ENCODE measurements at regions not wholly inside any gene's neighbourhood (a gene's known extent, or its start where the extent isn't known, plus 50 kb on each side); places are given as distances from the start of the nearest gene placed in this dataset.

DNA sequence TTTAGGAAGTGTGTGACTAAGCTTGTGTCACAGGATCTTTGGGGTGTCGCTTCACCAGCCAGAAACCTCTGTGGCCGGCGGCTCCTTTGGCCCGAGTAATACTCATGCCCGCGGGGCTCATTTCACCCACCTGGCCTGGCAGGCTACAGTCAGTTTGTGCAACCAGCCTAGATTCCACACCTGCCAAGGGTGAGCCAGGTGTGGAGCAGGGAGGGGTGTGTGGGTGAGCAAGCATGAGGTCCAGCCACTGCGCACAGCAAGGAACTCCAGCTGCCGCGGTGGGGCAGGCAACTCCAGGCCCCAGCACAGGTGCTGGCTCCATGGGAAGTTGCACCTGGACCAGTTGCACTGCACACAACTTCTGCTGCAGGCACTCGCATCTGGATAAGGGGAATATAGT lies 462.3 kb upstream of the LRFN5 start:
- TF ChIP-seq, protein P1, sequence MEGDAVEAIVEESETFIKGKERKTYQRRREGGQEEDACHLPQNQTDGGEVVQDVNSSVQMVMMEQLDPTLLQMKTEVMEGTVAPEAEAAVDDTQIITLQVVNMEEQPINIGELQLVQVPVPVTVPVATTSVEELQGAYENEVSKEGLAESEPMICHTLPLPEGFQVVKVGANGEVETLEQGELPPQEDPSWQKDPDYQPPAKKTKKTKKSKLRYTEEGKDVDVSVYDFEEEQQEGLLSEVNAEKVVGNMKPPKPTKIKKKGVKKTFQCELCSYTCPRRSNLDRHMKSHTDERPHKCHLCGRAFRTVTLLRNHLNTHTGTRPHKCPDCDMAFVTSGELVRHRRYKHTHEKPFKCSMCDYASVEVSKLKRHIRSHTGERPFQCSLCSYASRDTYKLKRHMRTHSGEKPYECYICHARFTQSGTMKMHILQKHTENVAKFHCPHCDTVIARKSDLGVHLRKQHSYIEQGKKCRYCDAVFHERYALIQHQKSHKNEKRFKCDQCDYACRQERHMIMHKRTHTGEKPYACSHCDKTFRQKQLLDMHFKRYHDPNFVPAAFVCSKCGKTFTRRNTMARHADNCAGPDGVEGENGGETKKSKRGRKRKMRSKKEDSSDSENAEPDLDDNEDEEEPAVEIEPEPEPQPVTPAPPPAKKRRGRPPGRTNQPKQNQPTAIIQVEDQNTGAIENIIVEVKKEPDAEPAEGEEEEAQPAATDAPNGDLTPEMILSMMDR (conservative IDR thresholded peaks at IDR 0.05 in 1 of 2, IDR thresholded peaks at IDR 0.05 in 1 of 2; ENCODE audit: low read depth in 1 of 2, low read length in 2 of 2): no peak
- no peak for TF ChIP-seq EZH2 (IDR thresholded peaks at IDR 0.05; ENCODE audit: low read length, missing control alignments)
- no peak for DNase-seq (ENCODE audit: low read depth in 2 of 2)

DNA sequence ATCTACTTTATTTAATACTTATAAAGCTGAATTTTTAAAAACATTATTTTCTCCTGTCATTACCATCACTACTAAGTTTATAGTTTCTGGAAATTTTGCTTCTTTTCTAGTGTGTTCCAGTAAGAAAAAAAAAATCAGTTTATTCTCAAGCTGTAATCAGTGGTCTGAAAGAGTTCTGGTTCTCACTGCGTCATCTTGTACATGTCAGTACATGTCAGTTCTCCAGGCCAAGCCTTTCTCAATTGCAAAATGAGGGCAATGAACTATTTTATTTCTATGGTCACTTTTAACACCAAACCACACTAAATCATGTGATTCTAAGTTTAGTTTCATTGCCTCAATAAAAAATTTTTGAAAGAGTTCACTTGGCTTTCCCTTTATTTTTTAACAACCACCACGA lies 468.9 kb upstream of the LRFN5 start:
- DNase-seq (ENCODE audit: low read depth in 2 of 2): no peak
- H3K4me1 ChIP-seq (ENCODE audit: control insufficient read depth, extremely low read depth, insufficient read depth, low read length): no peaks in the 10 kb centered on the region
- no peak overlapping the region for H3K27ac ChIP-seq (ENCODE audit: insufficient read depth, low read length)
- H2AFZ ChIP-seq (ENCODE audit: low read length): no peak overlapping the region
- H4K20me1 ChIP-seq (ENCODE audit: control insufficient read depth, extremely low read depth, insufficient read depth, low read length): no peaks in the 10 kb centered on the region
- no peak overlapping the region for H3K9ac ChIP-seq (ENCODE audit: insufficient read depth, low read length)
- no peaks in the 10 kb centered on the region for H3K27me3 ChIP-seq (ENCODE audit: control insufficient read depth, insufficient read depth, low read length)
- no peak overlapping the region for H3K4me3 ChIP-seq (replicated peaks in 1 of 4; ENCODE audit: control extremely low read depth in 1 of 4, insufficient read depth in 1 of 4, low read depth in 3 of 4, low read length in 4 of 4)
- no peaks in the 10 kb centered on the region for H3K9me3 ChIP-seq (ENCODE audit: control insufficient read depth, insufficient read depth, low read depth, low read length)
- H3K4me2 ChIP-seq (ENCODE audit: extremely low read depth, insufficient read depth, low read length): no peak overlapping the region
- no peak for TF ChIP-seq EZH2 (IDR thresholded peaks at IDR 0.05; ENCODE audit: low read length, missing control alignments)
- TF ChIP-seq, protein P1 (conservative IDR thresholded peaks at IDR 0.05 in 1 of 2, IDR thresholded peaks at IDR 0.05 in 1 of 2; ENCODE audit: low read depth in 1 of 2, low read length in 2 of 2): no peak
- H3K36me3 ChIP-seq (ENCODE audit: control insufficient read depth, insufficient read depth, low read length): no peaks in the 10 kb centered on the region
- no peaks in the 10 kb centered on the region for H3K79me2 ChIP-seq (ENCODE audit: control insufficient read depth, insufficient read depth, low read length)

More for the DNA sequence above, 462.3 kb upstream of the LRFN5 start:
- no peak overlapping the region for H3K9ac ChIP-seq (ENCODE audit: insufficient read depth, low read length)
- H4K20me1 ChIP-seq (ENCODE audit: control insufficient read depth, extremely low read depth, insufficient read depth, low read length): no peaks in the 10 kb centered on the region
- H3K79me2 ChIP-seq (ENCODE audit: control insufficient read depth, insufficient read depth, low read length): no peaks in the 10 kb centered on the region
- H3K4me3 ChIP-seq (replicated peaks in 1 of 4; ENCODE audit: control extremely low read depth in 1 of 4, insufficient read depth in 1 of 4, low read depth in 3 of 4, low read length in 4 of 4): no peak overlapping the region
- no peak overlapping the region for H3K4me2 ChIP-seq (ENCODE audit: extremely low read depth, insufficient read depth, low read length)
- H3K27me3 ChIP-seq (ENCODE audit: control insufficient read depth, insufficient read depth, low read length): no peaks in the 10 kb centered on the region
- H3K4me1 ChIP-seq (ENCODE audit: control insufficient read depth, extremely low read depth, insufficient read depth, low read length): no peaks in the 10 kb centered on the region
- no peaks in the 10 kb centered on the region for H3K36me3 ChIP-seq (ENCODE audit: control insufficient read depth, insufficient read depth, low read length)
- no peak overlapping the region for H2AFZ ChIP-seq (ENCODE audit: low read length)
- H3K27ac ChIP-seq (ENCODE audit: insufficient read depth, low read length): no peak overlapping the region
- no peaks in the 10 kb centered on the region for H3K9me3 ChIP-seq (ENCODE audit: control insufficient read depth, insufficient read depth, low read depth, low read length)

DNA sequence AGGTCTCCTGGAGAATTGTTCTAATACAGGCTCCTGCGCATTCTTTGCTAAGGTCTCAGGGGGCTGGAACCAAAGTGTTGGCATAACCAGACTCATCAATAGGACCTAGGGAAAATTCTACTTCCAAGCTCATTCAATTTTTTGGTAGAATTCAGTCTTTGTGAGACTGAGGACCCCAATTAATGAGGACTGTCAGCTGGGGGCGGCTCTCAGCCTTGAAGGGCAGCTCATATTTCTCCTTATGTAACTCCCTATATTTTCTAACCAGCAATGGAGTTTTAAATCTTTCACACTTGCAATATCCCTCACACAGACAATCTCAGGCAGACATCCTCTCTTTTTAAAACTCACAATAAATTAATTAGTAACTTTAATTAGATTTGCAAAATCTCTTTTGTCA lies 476.4 kb upstream of the LRFN5 start:
- Histone ChIP-seq H3K79me2 (ENCODE audit: control insufficient read depth, insufficient read depth, low read length) (no peaks in the 10 kb centered on the region), H3K4me2 (ENCODE audit: extremely low read depth, insufficient read depth, low read length) (no peak overlapping the region), H3K9me3 (ENCODE audit: control insufficient read depth, insufficient read depth, low read depth, low read length) (no peaks in the 10 kb centered on the region)

More for the DNA sequence above, 476.4 kb upstream of the LRFN5 start:
- Histone ChIP-seq H3K9ac (ENCODE audit: insufficient read depth, low read length) (no peak overlapping the region), H3K4me3 (replicated peaks in 1 of 4; ENCODE audit: control extremely low read depth in 1 of 4, insufficient read depth in 1 of 4, low read depth in 3 of 4, low read length in 4 of 4) (no peak overlapping the region), H3K27me3 (ENCODE audit: control insufficient read depth, insufficient read depth, low read length) (no peaks in the 10 kb centered on the region), H4K20me1 (ENCODE audit: control insufficient read depth, extremely low read depth, insufficient read depth, low read length) (no peaks in the 10 kb centered on the region), H3K4me1 (ENCODE audit: control insufficient read depth, extremely low read depth, insufficient read depth, low read length) (no peaks in the 10 kb centered on the region), H3K27ac (ENCODE audit: insufficient read depth, low read length) (no peak overlapping the region), H2AFZ (ENCODE audit: low read length) (no peak overlapping the region), H3K36me3 (ENCODE audit: control insufficient read depth, insufficient read depth, low read length) (no peaks in the 10 kb centered on the region)
- DNase-seq (ENCODE audit: low read depth in 2 of 2): no peak
- TF ChIP-seq, protein P1 (conservative IDR thresholded peaks at IDR 0.05 in 1 of 2, IDR thresholded peaks at IDR 0.05 in 1 of 2; ENCODE audit: low read depth in 1 of 2, low read length in 2 of 2): no peak
- no peak for TF ChIP-seq EZH2 (IDR thresholded peaks at IDR 0.05; ENCODE audit: low read length, missing control alignments)

All from fibroblast of lung (primary cell).